ENCODE measurements at regions not wholly inside any gene's neighbourhood (a gene's known extent, or its start where the extent isn't known, plus 50 kb on each side); places are given as distances from the start of the nearest gene placed in this dataset.
"Not testable (repeated sequence)": the region's sequence is repeated elsewhere in the genome, so short reads cannot be mapped to it uniquely, and the experiment has no call there.

DNA sequence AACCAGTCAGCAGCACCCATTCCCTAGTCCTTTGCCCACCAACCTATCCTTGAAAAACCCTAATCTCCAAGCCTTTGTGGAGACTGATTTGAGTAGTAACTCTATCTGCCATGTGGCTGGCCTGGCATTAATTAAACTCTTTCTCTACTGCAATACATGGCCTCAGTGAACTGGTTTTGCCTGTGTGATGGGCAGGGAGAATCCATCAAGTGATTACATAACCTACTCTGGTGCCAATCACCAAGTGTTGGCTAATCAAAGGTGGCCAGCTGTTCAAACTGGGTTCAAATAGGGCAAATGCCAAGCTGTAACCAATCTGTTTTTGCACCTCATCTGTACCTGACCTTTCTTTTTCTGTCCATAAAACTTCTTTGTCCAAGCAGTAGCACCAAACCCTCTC is 139.8 kb upstream of the XPO1 start:
- FAIRE-seq, result no peak
- no peak for DNase-seq (ENCODE audit: low spot score)

DNA sequence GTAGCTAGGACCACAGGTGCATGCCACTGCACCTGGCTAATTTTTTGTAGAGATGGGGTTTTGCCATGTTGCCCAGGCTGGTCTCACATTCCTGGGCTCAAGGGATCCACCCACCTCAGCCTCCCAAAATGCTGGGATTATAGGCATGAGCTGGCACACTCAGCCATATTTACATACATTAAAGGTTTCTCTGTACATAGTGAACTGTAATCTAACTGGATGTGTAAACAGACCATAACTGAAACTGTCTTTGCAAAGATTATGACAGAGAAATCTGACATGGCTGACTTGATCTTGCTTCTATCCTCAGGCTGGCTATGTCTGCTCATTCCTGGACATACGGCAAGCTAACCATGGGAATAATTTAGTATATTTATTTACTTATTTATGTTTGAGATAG is 139.2 kb upstream of the XPO1 start:
- no peak for FAIRE-seq

DNA sequence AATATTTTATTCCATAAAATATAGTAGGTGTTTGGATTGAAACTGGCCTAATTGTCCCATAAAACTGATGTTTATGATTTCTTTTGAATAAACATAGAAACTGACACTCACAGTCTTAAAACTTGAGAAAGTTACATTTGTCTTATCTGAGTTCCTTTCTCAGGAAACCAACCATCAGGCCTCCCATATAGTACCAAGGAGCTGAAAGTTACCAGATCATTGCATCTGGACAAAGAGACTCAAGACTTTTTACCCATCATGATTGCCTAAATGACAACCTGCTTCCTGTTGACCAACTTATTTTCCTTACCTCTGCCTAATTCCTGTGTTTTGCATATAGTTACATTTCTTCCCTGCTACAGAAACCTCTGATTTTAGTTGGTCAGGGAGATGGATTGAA is 137.0 kb upstream of the XPO1 start:
- FAIRE-seq (no peak), DNase-seq (ENCODE audit: low spot score) (no peak)

More for the DNA sequence above, 139.2 kb upstream of the XPO1 start:
- DNase-seq (ENCODE audit: low spot score), result no peak

DNA sequence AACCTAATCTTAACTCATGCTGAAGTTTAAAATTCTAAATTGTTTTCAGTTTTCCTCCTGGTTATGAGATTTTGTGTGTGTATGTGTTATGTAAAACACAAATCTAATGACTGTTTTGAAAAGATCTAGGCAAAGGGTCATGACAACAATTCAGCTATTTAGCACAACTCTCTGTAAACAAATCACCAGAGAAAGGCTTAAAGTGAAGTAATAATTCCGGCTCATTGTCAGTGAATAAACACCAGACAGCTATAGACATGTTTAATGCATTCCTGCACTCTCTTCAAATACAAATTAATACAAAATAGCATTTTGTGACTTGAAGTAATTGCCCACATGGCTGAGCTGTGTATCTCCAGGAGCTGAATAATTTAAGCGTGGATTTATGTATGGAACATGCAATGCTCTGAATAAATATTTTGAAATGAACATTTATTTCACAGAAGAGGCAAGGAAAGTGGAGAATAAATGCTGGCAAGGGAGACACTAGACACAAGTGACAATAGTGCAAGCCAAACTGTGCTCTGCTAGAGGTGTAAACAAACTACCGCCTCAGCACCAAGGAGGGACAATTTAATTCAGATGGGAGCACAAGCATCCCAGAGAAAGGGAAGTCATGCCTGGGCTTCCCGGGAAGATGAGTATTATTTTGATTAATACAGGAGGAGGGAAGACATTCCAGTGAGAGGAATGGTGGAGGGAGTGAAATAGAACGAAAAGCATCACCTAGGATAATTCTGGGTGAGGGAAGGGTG is 133.6 kb upstream of the XPO1 start:
- FAIRE-seq, result no peak
- DNase-seq (ENCODE audit: low spot score), result no peak

DNA sequence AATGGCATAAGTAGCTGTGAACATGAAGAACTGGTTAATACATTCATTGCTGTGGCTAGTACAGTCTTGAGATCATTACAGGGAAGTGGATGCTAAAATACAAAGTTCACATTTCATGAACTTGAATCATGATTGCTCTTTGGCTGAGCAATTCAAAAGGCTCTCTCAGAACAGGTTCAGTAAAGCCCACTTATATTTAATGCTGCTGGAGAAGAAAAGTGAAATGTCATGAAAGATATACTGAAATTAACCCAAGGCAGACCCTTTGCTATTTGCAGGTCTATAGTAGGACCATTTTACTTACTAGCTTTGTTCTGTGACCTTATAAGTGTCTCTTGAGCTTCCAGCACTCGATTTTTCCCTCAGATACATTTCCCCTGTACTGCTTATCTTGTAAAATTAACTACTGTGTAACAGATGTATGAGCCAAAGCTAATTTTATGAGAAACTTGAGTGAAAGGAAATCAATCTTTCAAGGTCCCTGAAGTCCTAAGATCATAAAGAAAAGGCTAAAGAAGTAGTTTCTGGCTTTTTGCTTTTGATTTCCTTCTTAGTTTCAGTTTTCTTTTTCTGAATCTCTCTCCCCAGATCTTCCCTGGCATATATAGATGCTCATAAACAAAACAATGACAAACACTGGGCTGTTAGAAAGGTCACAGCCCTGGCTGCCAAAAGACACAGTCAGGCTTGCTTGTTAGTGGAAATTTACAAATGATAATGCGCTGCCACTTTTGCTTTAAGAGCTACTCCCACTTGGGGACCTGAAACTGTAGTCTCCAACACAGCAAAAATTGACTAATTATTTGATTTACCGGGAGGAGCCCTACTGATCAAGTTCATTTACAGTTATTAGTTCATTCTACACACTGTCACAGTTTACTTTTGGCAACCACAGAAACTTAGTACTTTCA is 132.7 kb upstream of the XPO1 start:
- DNase-seq (ENCODE audit: low spot score) (no peak), FAIRE-seq (no peak)

DNA sequence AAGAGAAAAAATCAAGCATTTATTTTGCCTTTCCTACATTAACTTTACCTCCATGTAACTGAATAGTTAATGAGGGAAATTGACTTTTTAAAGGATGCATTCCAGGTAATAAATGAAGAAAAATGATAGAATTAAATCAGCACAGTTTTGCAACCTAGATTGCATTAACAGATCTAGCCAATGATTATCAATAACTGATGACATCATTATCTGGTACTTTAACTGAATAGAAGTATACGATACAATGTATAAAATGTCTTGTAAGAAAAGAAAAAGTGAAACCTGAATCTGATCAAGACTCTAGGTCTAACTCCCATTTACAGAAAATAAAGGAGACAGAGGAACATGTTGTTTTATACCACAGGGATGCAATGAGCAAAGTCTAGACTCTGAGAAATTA is 126.0 kb upstream of the XPO1 start:
- DNase-seq (ENCODE audit: low spot score) (no peak), FAIRE-seq (no peak)

DNA sequence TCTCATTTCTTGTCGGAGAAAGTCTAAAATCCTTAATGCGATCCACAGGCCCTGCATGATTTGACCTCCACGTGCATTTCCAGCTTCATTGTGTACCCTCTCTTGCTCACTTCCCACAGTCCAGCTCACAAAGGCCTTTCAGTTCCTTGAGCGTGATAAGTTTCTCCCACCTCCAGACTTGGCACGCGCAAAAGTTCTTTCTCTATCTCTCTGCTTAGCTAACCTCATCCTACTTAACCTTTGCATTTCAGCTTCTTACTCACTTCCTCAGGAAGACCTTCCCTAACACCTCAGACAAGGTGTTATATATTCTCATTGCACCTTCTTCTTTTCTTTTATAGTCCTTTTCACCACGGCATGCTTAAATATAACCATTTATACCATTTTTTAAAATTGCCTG is 124.8 kb upstream of the XPO1 start:
- DNase-seq (ENCODE audit: low spot score) (no peak), FAIRE-seq (no peak)

DNA sequence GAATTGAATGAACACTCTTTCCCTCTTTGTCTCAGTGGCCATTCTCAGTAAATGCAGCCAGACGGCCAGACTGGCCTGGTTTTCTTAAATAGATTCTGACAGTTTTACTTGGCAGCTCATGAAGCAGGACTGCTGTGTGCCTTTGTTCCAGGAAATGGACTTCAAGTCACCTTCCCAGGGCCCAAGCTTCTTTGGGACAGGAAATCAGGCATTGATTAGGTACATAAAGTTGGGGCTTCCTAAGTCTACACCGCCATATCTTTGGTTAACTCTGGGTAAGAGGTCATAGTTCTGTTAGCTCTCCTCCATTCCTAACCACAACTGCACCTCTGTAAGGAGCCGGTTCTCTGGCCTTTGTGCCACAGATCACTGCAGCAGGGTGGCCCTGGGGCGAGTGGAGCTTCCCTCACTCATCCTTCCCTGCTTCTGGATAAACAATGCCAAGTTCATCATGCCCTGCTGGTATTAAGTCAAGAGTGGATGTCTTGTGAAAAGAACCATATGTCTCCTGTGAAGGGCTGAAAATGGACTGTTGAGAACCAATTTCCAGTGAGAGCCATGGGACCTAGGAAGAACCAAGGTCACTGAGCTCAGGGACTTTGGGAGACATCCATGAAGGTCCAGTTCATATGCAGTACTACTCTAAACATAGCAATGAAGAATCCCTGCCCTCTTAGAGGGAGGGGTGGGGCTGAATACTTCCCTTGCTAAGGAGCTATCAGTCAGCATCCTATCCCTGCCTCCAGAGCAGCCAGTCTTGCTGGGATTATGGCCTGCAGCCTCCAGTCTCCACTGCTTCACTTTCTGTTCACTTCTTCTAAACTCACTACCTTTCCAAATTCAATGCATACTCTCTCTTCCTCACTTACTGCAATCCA is 122.6 kb upstream of the XPO1 start:
- no peak for FAIRE-seq
- no peak for DNase-seq (ENCODE audit: low spot score)

DNA sequence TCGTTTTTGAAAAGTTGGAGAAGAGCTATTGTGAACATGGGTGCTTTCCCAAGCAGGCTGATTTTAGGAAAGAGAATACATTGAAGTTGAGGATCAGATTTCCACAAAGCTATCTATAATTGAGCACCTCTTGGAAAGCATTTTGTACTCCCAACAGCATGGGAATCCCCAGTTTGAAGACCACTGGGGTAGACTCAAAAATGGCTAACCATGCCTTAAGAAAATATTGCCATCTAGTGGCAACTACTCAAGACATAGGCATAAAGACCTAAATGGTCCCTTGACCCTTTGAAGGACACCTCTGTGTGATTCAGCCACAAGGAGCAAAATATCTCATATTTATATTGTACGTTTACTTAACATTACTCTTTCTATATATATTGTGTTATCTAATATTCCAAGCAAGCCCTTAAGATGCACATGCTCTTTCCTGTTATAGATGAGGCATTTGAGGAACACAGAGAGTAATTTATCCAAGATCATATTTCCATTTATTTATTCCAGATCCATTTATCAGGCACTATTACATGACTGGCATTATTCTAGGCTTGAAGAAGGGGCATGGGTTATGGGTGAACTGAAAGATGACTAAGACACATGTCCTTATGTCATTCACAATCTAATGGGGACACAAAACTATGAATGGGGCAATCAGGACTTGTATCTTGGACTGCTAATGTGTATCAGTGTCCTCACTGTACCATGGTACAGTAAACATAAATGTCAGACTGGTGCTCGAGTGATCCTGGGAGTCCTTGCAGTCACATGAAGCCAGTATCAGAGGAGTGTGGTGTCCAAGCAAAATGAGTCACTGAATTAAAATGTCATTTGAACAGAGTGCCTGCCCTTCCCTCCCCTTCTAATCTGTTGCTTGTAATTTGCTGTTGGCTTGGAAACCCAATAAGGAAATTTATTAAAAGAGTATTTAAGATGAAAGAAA is 121.0 kb upstream of the XPO1 start:
- FAIRE-seq, result peak; percentile 59
- DNase-seq (ENCODE audit: low spot score), result peak; percentile 58

DNA sequence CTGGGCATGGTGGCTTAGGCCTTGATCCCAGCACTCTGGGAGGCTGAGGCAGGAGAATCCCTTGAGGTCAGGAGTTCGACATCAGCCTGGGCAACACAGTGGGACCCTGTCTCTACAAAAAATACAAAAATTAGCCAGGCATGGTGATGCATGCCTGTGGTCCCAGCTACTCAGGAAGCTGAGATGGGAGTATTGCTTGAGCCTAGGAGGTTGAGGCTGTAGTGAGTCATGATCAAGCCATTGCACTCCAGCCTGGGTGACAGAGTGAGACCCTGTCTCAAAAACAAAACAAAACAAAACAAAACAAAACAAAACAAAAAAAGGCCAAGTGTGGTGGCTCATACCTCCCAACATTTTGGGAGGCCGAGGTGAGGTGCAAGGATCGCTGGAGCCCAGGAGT is 111.8 kb upstream of the XPO1 start:
- not testable (repeated sequence) for DNase-seq (ENCODE audit: low spot score)
- peak; percentile 32 for FAIRE-seq

DNA sequence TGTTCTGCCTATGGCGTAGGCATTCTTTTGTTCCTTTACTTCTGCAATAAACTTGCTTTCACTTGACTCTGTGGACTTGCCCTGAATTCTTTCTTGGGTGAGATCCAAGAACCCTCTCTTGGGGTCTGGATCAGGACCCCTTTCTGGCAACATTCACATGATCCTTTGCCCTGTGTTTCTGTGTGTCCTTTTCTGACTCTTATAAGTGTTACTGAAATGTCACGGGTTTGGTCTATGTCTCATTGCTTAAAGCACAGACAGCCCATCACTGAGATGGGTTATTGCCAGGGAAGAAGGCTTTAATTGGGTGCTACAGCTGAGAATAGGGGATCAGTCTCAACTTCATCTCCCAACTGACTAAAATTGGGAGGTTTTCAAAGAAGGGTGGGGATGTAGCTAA is 110.9 kb upstream of the XPO1 start:
- FAIRE-seq, result no peak
- no peak for DNase-seq (ENCODE audit: low spot score)

DNA sequence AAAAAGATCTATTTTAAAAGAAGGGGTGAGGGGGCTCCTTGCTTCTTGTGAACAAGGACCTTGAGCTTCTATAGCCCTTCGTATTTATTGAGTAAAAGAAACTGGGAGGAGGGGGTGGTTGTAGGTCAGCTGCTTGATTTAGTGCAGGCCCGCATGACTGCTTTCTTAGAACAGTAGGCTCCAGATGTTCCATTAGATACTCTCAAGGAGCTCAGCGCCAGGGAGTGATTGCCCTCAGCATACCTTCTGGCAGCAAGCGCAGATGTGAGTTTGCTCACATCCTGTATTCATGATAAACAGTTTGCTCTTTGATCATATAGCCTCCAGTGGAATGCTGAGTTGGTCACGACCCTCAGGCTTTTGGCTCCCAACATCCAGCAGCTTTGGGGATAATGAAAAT is 108.9 kb upstream of the XPO1 start:
- FAIRE-seq, result no peak
- no peak for DNase-seq (ENCODE audit: low spot score)

DNA sequence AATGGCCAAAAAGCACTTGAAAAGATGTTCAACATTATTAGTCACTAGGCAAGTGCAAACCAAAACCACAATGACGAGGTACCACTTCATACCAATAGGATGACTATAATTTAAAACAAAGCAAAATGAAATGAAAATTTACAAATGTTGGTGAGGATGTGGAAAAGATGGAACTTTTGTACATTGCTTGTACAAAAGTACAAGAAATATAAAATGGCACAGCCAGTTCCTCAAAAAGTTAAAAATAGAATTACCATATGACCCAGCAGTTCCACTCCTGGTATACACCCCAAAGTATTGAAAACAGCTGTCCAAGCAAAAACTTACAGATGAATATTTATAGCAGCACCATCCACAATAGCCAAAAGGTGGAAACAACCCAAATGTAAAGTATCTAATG is 107.8 kb upstream of the XPO1 start:
- DNase-seq (ENCODE audit: low spot score) (no peak), FAIRE-seq (no peak)

DNA sequence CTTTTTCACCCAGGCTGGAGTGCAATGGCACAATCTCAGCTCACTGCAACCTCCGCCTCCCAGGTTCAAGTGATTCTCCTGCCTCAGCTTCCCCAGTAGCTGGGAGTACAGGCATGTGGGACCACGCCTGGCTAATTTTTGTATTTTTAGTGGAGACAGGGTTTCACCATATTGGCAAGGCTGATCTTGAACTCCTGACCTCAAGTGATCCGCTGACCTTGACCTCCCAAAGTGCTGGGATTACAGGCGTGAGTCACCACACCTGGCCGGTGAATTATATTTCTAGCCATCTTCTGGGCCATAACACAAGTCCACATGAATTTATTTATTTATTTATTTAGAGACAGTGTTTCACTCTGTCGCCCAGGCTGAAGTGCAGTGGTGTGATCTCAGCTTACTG is 105.0 kb upstream of the XPO1 start:
- FAIRE-seq; DNase-seq (ENCODE audit: low spot score): not testable (repeated sequence)

DNA sequence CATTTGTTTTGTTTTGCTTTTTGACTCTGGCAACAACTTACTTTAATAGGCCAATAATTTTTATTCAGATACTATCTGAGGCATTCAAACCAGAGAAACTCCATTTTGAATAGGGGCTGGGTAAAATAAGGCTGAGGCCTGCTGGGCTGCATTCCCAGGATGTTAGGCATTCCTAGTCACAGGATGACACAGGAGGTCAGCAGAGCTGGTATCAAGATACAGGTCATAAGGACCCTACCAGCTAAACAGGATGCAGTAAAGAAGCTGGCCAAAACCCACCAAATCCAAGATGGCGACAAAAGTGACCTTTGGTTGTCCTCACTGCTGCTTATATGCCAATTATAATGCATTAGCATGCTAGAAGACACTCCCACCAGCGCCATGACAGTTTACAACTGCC is 102.2 kb upstream of the XPO1 start:
- FAIRE-seq, result no peak

DNA sequence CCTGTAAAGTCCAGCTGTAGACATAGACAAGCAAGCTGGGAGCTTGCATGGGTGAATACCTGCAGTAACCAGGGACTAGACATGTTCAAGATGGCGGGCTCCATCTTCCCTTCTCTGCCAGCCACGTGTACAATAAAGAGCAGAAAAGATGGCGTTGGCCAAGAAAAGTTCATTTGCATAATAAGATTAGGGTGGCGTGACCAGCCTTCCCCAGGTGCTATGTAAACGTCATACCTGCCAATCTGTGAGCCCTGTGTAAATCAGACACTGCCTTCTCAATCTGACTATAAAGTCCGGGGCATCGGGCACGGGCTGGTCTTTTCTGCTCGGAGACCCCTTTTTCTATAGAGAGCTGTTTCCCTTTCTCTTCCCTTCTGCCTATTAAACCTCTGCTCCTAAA is 101.6 kb upstream of the XPO1 start:
- FAIRE-seq (no peak), DNase-seq (ENCODE audit: low spot score) (no peak)

More for the DNA sequence above, 102.2 kb upstream of the XPO1 start:
- no peak for DNase-seq (ENCODE audit: low spot score)

DNA sequence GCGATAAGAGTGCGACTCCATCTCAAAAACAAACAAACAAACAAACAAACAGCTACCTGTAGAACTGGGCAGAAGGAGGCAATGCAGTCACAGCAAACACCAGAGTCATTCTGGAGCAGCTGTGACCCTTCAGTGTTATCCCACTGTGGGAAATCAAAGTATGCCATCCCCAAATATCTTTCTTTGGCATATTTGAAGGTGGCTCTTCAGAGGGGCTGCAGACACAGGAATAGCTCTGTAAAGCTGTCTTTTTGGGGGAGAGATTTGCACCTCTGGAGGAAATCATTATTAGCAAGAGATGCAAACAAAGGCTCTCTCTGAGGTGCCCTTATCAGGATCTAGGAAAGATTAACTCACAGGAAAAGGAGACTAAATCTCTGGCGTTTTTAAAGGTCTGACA is 98.5 kb upstream of the XPO1 start:
- FAIRE-seq (no peak), DNase-seq (ENCODE audit: low spot score) (no peak)

DNA sequence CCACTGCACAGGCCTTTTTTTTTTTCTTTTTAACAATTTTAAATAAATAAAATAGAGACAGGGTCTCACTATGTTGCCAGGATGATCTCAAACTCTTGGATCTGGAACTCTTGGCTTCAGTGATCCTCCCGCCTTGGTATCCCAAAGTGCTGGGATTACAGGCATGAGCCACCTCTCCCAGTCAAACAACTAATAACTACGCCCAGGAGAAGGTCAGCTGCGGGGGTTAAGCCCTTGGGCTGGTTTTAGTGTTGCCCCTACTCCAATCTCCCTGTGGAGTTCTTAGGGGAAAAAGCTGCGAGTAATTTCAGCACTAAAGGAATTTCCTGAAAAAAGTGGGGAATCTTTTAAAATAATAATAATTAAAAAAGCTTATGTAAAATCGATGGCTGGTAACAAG is 96.4 kb upstream of the XPO1 start:
- DNase-seq (ENCODE audit: low spot score) (no peak), FAIRE-seq (no peak)

DNA sequence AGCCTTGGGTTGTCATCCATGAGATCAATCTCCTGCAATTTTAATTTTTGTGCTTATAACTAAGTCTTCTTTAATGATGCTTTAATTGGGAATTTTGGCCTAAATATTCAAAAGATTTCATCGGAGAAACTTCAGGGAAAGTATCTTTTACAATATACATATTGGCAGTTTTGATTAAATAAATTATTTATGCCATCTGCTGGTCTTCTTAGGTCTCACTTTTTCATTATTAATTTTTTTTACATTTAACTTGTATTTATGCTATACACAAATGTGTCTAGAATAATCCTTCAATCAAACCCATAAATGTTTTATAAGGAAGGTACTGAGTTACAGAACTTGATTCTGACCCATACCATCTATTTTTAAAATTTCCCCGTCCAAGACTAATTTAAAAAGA is 95.1 kb upstream of the XPO1 start:
- FAIRE-seq, result no peak
- no peak for DNase-seq (ENCODE audit: low spot score)

DNA sequence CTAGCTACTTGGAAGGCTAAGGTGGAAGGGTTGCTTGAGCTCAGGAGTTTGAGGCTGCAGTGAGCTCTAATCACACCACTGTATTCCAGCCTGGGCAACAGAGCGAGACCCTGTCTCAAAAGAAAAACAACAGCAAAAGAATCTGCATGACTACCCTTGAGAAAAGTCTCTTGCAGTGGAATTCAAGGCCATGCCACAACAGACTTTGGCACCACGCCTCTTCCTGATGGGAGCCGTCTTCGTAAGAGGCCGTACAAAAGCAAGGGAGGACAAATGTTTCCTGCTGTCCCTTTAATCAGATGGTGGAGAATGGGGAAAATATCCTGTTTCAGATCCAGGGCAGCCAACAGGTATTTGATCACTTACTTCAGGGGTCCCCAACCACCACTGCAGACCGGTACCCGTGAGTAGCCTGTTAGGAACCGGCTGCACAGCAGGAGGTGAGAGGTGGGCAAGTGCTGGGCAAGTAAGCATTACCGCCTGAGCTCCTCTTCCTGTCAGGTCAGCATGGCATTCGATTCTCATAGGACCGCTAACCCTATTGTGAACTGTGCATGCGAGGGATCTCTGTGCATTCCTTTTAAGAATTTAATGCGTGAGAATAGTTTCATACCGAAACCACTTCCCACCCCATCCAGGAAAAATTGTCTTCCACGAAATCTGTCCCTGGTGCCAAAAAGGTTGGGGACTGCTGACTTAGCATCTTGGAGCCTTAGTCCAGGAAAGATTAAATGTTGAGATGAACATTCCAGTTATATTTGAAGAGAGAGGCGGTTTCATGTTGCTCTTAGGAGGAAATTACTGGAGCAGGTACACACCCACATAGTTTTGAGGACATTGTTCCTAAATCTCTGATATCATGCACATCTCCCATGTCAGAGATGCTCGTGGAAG is 94.4 kb upstream of the XPO1 start:
- FAIRE-seq, result no peak
- no peak for DNase-seq (ENCODE audit: low spot score)

Data from urothelium cell line (cell line).